Glomerular endothelial cell (primary cell): ENCODE measurements at regions not wholly inside any gene's neighbourhood (a gene's known extent, or its start where the extent isn't known, plus 50 kb on each side); places are given as distances from the start of the nearest gene placed in this dataset.

ENCODE experiments used
- DNase-seq: peaks from one replicate; pipeline ENCODE4 v3.0.0-alpha.2; 2011; ENCODE audit warnings: low read depth, low spot score; ENCODE audit errors: extremely low read depth

- DNase-seq, result no peak
Measured at GRCh38 chr11:116603728-116604323, 169.0 kb downstream of the BUD13 start.

- no peak for DNase-seq
Measured at GRCh38 chr11:116602637-116602942, 170.2 kb downstream of the BUD13 start.

- no peak for DNase-seq
Measured at GRCh38 chr11:116601814-116602636, 170.8 kb downstream of the BUD13 start.

- no peak for DNase-seq
Measured at GRCh38 chr11:116600930-116601329, 171.9 kb downstream of the BUD13 start.

- no peak for DNase-seq
Measured at GRCh38 chr11:116598556-116598955, 174.2 kb downstream of the BUD13 start.

GRCh38 chr11:116598036-116598435, 174.8 kb downstream of the BUD13 start:
- DNase-seq, result no peak

- no peak for DNase-seq
Measured at GRCh38 chr11:116596346-116597260, 176.2 kb downstream of the BUD13 start.

- DNase-seq, result no peak
Measured at GRCh38 chr11:116595305-116595880, 177.4 kb downstream of the BUD13 start.

GRCh38 chr11:116590844-116591570, 181.8 kb downstream of the BUD13 start:
- no peak for DNase-seq

GRCh38 chr11:116589402-116589801, 183.4 kb downstream of the BUD13 start:
- DNase-seq, result no peak

GRCh38 chr11:116586392-116586791, 186.4 kb downstream of the BUD13 start:
- DNase-seq, result no peak

- DNase-seq, result no peak
Measured at GRCh38 chr11:116582571-116582970, 190.2 kb downstream of the BUD13 start.

- DNase-seq, result no peak
Measured at GRCh38 chr11:116581349-116581748, 191.4 kb downstream of the BUD13 start.

- no peak for DNase-seq
Measured at GRCh38 chr11:116580799-116581198, 192.0 kb downstream of the BUD13 start.

- no peak for DNase-seq
Measured at GRCh38 chr11:116579857-116580727, 192.7 kb downstream of the BUD13 start.

- no peak for DNase-seq
Measured at GRCh38 chr11:116579031-116579653, 193.6 kb downstream of the BUD13 start.

- DNase-seq, result no peak
Measured at GRCh38 chr11:116577956-116578355, 194.8 kb downstream of the BUD13 start.

GRCh38 chr11:116577273-116577672, 195.5 kb downstream of the BUD13 start:
- DNase-seq, result no peak

GRCh38 chr11:116576526-116576925, 196.3 kb downstream of the BUD13 start:
- DNase-seq, result no peak
